Left cardiac atrium (tissue), 4 donors: ENCODE measurements at regions not wholly inside any gene's neighbourhood (a gene's known extent, or its start where the extent isn't known, plus 50 kb on each side); places are given as distances from the start of the nearest gene placed in this dataset.
A peak's percentile ranks its signal among the peaks of the same experiment; 100 is the strongest.

Experiments
- ATAC-seq, 2 donors: fragments of 200-7000 bp; cut with Tn5 transposase; one replicate each; pipeline ENCODE4 v1.9.1; 2020; ENCODE audit warnings: mild to moderate bottlenecking in 2 of 2, moderate library complexity in 2 of 2
- DNase-seq: peaks from one replicate; pipeline ENCODE4 v3.0.0-alpha.2; 2020
- intact Hi-C, 2 donors: fragments of 100-400 bp; cut with DNase I; formaldehyde crosslinking; loops; one replicate each; pipeline versions ENCODE4 v1.14.1 to v1.15.1; 2022 to 2023
- donor health status: DM: no; HTN: yes; CAD: no.
- donor health status: DM: no; HTN: yes; CAD: no; lungs with severe emphysema.
- donor health status: DM: yes; HTN: yes; CAD: no.
- donor health status: Dilated cardiomyopathy.

GRCh38 chr2:38213619-38214167 is 137.7 kb upstream of the CYP1B1 start:
- no peak for ATAC-seq
- intact Hi-C loops, result no loop called here
- no peak for DNase-seq

- ATAC-seq, result no peak
- intact Hi-C loops, result no loop called here
- no peak for DNase-seq
Observed at GRCh38 chr2:38212312-38212711, 136.4 kb upstream of the CYP1B1 start.

GRCh38 chr2:38207168-38207567 is 131.2 kb upstream of the CYP1B1 start:
- no peak for DNase-seq

GRCh38 chr2:38203446-38203810 is 127.5 kb upstream of the CYP1B1 start:
- DNase-seq (no peak), ATAC-seq (no peak)
- intact Hi-C loops, result no loop called here

More at GRCh38 chr2:38207168-38207567, 131.2 kb upstream of the CYP1B1 start:
- intact Hi-C loops, result no loop called here
- no peak for ATAC-seq

- ATAC-seq (no peak), DNase-seq (no peak)
- intact Hi-C loops, result no loop called here
Observed at GRCh38 chr2:38202713-38203445, 126.9 kb upstream of the CYP1B1 start.

GRCh38 chr2:38201784-38202183 is 125.8 kb upstream of the CYP1B1 start:
- intact Hi-C loops, result no loop called here
- ATAC-seq (no peak), DNase-seq (no peak)

- intact Hi-C loops, result no loop called here
- ATAC-seq (no peak), DNase-seq (no peak)
Observed at GRCh38 chr2:38200598-38200997, 124.6 kb upstream of the CYP1B1 start.

- no peak for DNase-seq
- intact Hi-C loops, result no loop called here
- no peak for ATAC-seq
Observed at GRCh38 chr2:38199127-38199526, 123.2 kb upstream of the CYP1B1 start.

GRCh38 chr2:38194751-38195150 is 118.8 kb upstream of the CYP1B1 start:
- ATAC-seq (no peak), DNase-seq (no peak)
- intact Hi-C loops, result no loop called here

- ATAC-seq (no peak), DNase-seq (no peak)
- intact Hi-C loops, result no loop called here
Observed at GRCh38 chr2:38192976-38193375, 117.0 kb upstream of the CYP1B1 start.

- intact Hi-C loops, result no loop called here
- ATAC-seq (no peak), DNase-seq (no peak)
Observed at GRCh38 chr2:38192046-38192445, 116.1 kb upstream of the CYP1B1 start.

GRCh38 chr2:38191516-38191915 is 115.6 kb upstream of the CYP1B1 start:
- no peak for ATAC-seq
- intact Hi-C loops, result no loop called here
- DNase-seq, result no peak

- peak; percentile 62 to 70 for ATAC-seq
- no peak for DNase-seq
- intact Hi-C loops, result no loop called here
Observed at GRCh38 chr2:38190542-38191218, 114.7 kb upstream of the CYP1B1 start.

- ATAC-seq (peak; percentile 82 to 87), DNase-seq (peak; percentile 83)
- intact Hi-C loops, result no loop called here
Observed at GRCh38 chr2:38187541-38188011, 111.6 kb upstream of the CYP1B1 start.

- ATAC-seq (peak in 1 of 2 donors; percentile 61), DNase-seq (no peak)
- intact Hi-C loops, result no loop called here
Observed at GRCh38 chr2:38185012-38185491, 109.1 kb upstream of the CYP1B1 start.

- DNase-seq (no peak), ATAC-seq (no peak)
- intact Hi-C loops, result no loop called here
Observed at GRCh38 chr2:38182492-38183003, 106.6 kb upstream of the CYP1B1 start.

GRCh38 chr2:38181806-38182491 is 106.0 kb upstream of the CYP1B1 start:
- intact Hi-C loops, result no loop called here
- ATAC-seq (no peak), DNase-seq (no peak)

GRCh38 chr2:38180754-38181153 is 104.8 kb upstream of the CYP1B1 start:
- ATAC-seq, result no peak
- no peak for DNase-seq
- intact Hi-C loops, result no loop called here

GRCh38 chr2:38178556-38179419 is 102.8 kb upstream of the CYP1B1 start:
- intact Hi-C loops, result no loop called here
- peak; percentile 41 to 71 for ATAC-seq

More at GRCh38 chr2:38178556-38179419, 102.8 kb upstream of the CYP1B1 start:
- no peak for DNase-seq
